SK-N-SH (cell line): ENCODE measurements at regions not wholly inside any gene's neighbourhood (a gene's known extent, or its start where the extent isn't known, plus 50 kb on each side); places are given as distances from the start of the nearest gene placed in this dataset.
A peak's percentile ranks its signal among the peaks of the same experiment; 100 is the strongest.

Source experiments
- CTCF ChIA-PET: fragments of 300-600, 350-600 bp; formaldehyde crosslinking; extraction: SDS; loops from one replicate; lab custom pipeline; 2021; lab: Yijun Ruan, JAX
- POLR2A ChIA-PET: fragments of 350-600 bp; sonication (Branson Sonifier 250); formaldehyde crosslinking; extraction: SDS; loops from one replicate; lab custom pipeline; 2020; ENCODE audit warnings: antibody characterized with exemption, inconsistent platforms; lab: Yijun Ruan, JAX
- DNase-seq: peaks from one replicate; pipeline ENCODE4 v3.0.0; 2012
- H2AFZ ChIP-seq: fragments of 200-600 bp; sonication (generic); 2 replicates; pipeline ENCODE4 v1.8.1; 2016; ENCODE audit warnings: antibody characterized with exemption, mild to moderate bottlenecking, low read depth
- H3F3A ChIP-seq: fragments of 200-600 bp; sonication (generic); replicated peaks from 2 replicates; pipeline ENCODE3; 2016; ENCODE audit warnings: antibody characterized with exemption, mild to moderate bottlenecking; ENCODE audit not compliant: insufficient read depth
- H3K27ac ChIP-seq, 2 experiments: fragments of 200-500 bp in 1 of 2; fragments of 200-600 bp in 1 of 2; sonication (Bioruptor generic) in 1 of 2; sonication (generic), shearing (Covaris generic) in 1 of 2; 2 replicates each; pipeline versions ENCODE4 v1.5.1 to v1.6.1; 2014 to 2016; ENCODE audit warnings: low read depth in 2 of 2, inconsistent platforms in 1 of 2, low read length in 1 of 2, mild to moderate bottlenecking in 1 of 2, mixed read lengths in 1 of 2
- H3K27me3 ChIP-seq: fragments of 200-600 bp; sonication (generic), shearing (Covaris generic); 2 replicates; pipeline ENCODE4 v1.6.1; 2016; ENCODE audit warnings: mixed run types; ENCODE audit not compliant: insufficient read depth
- H3K36me3 ChIP-seq, 2 experiments: fragments of 200-500 bp in 1 of 2; fragments of 200-600 bp in 1 of 2; sonication (Bioruptor generic) in 1 of 2; sonication (generic) in 1 of 2; replicated peaks in 1 of 2; 2 replicates each; pipeline versions ENCODE3 to v1.5.1; 2014 to 2016; ENCODE audit warnings: low read length in 1 of 2, mild to moderate bottlenecking in 1 of 2; ENCODE audit not compliant: insufficient read depth in 2 of 2, control insufficient read depth in 1 of 2
- H3K4me1 ChIP-seq, 2 experiments: fragments of 200-500 bp in 1 of 2; fragments of 200-600 bp in 1 of 2; sonication (Bioruptor generic) in 1 of 2; sonication (generic), shearing (Covaris generic) in 1 of 2; 2 replicates each; pipeline versions ENCODE4 v1.5.1 to v1.6.1; 2014 to 2016; ENCODE audit warnings: low read depth in 1 of 2, low read length in 1 of 2, mixed run types in 1 of 2; ENCODE audit not compliant: insufficient read depth in 2 of 2, control insufficient read depth in 1 of 2
- H3K4me2 ChIP-seq: fragments of 200-600 bp; sonication (generic), shearing (Covaris generic); 2 replicates; pipeline ENCODE4 v1.6.1; 2017; ENCODE audit warnings: mixed run types
- H3K4me3 ChIP-seq, 2 experiments: fragments of 200-500 bp in 1 of 2; fragments of 200-600 bp in 1 of 2; sonication (Bioruptor generic) in 1 of 2; sonication (generic), shearing (Covaris generic) in 1 of 2; 2 replicates each; pipeline versions ENCODE4 v1.5.1 to v1.8.1; 2014 to 2016; ENCODE audit warnings: low read depth in 2 of 2, inconsistent platforms in 1 of 2, low read length in 1 of 2, mild to moderate bottlenecking in 1 of 2, mixed read lengths in 1 of 2, moderate library complexity in 1 of 2
- H3K79me2 ChIP-seq: fragments of 200-600 bp; sonication (generic); 2 replicates; pipeline ENCODE4 v1.8.1; 2017; ENCODE audit warnings: mild to moderate bottlenecking; ENCODE audit not compliant: insufficient read depth
- H3K9ac ChIP-seq: fragments of 200-600 bp; sonication (generic); 2 replicates; pipeline ENCODE4 v1.6.1; 2017; ENCODE audit warnings: mixed run types
- H3K9me2 ChIP-seq: fragments of 200-600 bp; sonication (generic); 2 replicates; pipeline ENCODE4 v1.6.1; 2017; ENCODE audit warnings: mixed run types
- H3K9me3 ChIP-seq: fragments of 200-600 bp; sonication (generic); 2 replicates; pipeline ENCODE4 v1.6.1; 2017; ENCODE audit warnings: mixed run types, mild to moderate bottlenecking, moderate library complexity
- H4K20me1 ChIP-seq: fragments of 200-600 bp; sonication (generic); 2 replicates; pipeline ENCODE4 v1.6.1; 2017; ENCODE audit warnings: mild to moderate bottlenecking, mixed run types; ENCODE audit not compliant: insufficient read depth
- ELF1 ChIP-seq: IDR thresholded peaks from 2 replicates; pipeline ENCODE4 v1.4.0; 2012
- EP300 ChIP-seq, 2 experiments: IDR thresholded peaks; 2 replicates each; pipeline versions ENCODE4 v1.4.0 to v1.6.1; 2012; ENCODE audit warnings: borderline replicate concordance in 1 of 2, low read depth in 1 of 2, low read length in 1 of 2
- EZH2phosphoT487 ChIP-seq: fragments of 200-600 bp; sonication (generic); IDR thresholded peaks from 2 replicates; pipeline ENCODE4 v1.6.1; 2017; ENCODE audit warnings: low read depth, mixed run types, mild to moderate bottlenecking, antibody characterized with exemption, moderate library complexity, borderline replicate concordance
- FOXM1 ChIP-seq: IDR thresholded peaks from 2 replicates; pipeline ENCODE4 v1.4.0; 2012; ENCODE audit warnings: low read depth, mild to moderate bottlenecking
- JUND ChIP-seq: IDR thresholded peaks from 2 replicates; pipeline ENCODE4 v1.4.0; 2012
- MAX ChIP-seq: IDR thresholded peaks from 2 replicates; pipeline ENCODE4 v1.4.0; 2012; ENCODE audit warnings: low read depth
- MEF2A ChIP-seq: IDR thresholded peaks from 2 replicates; pipeline ENCODE4 v1.4.0; 2012; ENCODE audit warnings: low read depth, borderline replicate concordance
- NFIC ChIP-seq: IDR thresholded peaks from 2 replicates; pipeline ENCODE4 v1.4.0; 2012; ENCODE audit warnings: borderline replicate concordance
- NRF1 ChIP-seq: IDR thresholded peaks from 2 replicates; pipeline ENCODE4 v1.6.1; 2012; ENCODE audit warnings: low read depth, mild to moderate bottlenecking, low read length
- POLR2AphosphoS5 ChIP-seq: IDR thresholded peaks from 2 replicates; pipeline ENCODE4 v1.6.1; 2012; ENCODE audit warnings: low read depth, low read length
- RCOR1 ChIP-seq: fragments of 150-350 bp; IDR thresholded peaks from 2 replicates; pipeline ENCODE4 v1.6.1; 2017; ENCODE audit warnings: antibody characterized with exemption, low read length
- RFX5 ChIP-seq: IDR thresholded peaks from 2 replicates; pipeline ENCODE4 v1.6.1; 2012; ENCODE audit warnings: mild to moderate bottlenecking, improper control_type of control experiment, low read length
- SIN3A ChIP-seq: IDR thresholded peaks from 2 replicates; pipeline ENCODE4 v1.6.1; 2012; ENCODE audit warnings: low read depth, mild to moderate bottlenecking, low read length, moderate library complexity, borderline replicate concordance
- SMC3 ChIP-seq: IDR thresholded peaks from 2 replicates; pipeline ENCODE4 v1.6.1; 2012; ENCODE audit warnings: low read depth, low read length, improper control_type of control experiment
- TCF12 ChIP-seq: IDR thresholded peaks from 2 replicates; pipeline ENCODE4 v1.4.0; 2012
- USF1 ChIP-seq: IDR thresholded peaks from 2 replicates; pipeline ENCODE4 v1.4.0; 2012; ENCODE audit warnings: low read depth, borderline replicate concordance
- USF2 ChIP-seq: fragments of 150-350 bp; IDR thresholded peaks from 2 replicates; pipeline ENCODE4 v1.6.1; 2017; ENCODE audit warnings: antibody characterized with exemption, low read length, low read depth, borderline replicate concordance
- ZBTB33 ChIP-seq: IDR thresholded peaks from 2 replicates; pipeline ENCODE4 v1.4.0; 2012; ENCODE audit warnings: low read depth, borderline replicate concordance
- WGBS: methylation state at CpG from one replicate; pipeline ENCODE4 v1.1.6; 2017; ENCODE audit warnings: low lambda C conversion rate; 5-methylcytosine and 5-hydroxymethylcytosine counted together

- TF ChIP-seq USF2: no peak
- TF ChIP-seq RFX5: no peak
- no peak for TF ChIP-seq MAX
- no peak for TF ChIP-seq TCF12
- no peak for TF ChIP-seq EZH2phosphoT487
- TF ChIP-seq EP300 (IDR thresholded peaks at IDR 0.05; ENCODE audit: borderline replicate concordance in 1 of 2, low read depth in 1 of 2, low read length in 1 of 2): no peak
- no peak for TF ChIP-seq NFIC
- no peak for TF ChIP-seq NRF1
- no peak for TF ChIP-seq USF1
- no peak for TF ChIP-seq JUND
- TF ChIP-seq SIN3A: no peak
These were observed 185.4 kb downstream of the ALG10B start (continued) for GRCh38 chr12:38501991-38502390.

- Histone ChIP-seq H3K27ac (no peak overlapping the region), H3K4me2 (no peak overlapping the region), H2AFZ (no peak overlapping the region), H3K4me3 (no peak overlapping the region), H3K27me3 (no peaks in the 10 kb centered on the region), H3F3A (no peaks in the 10 kb centered on the region), H3K9me3 (no peaks in the 10 kb centered on the region), H3K9ac (no peak overlapping the region), H3K79me2 (no peaks in the 10 kb centered on the region), H3K36me3 (no peaks in the 10 kb centered on the region), H3K4me1 (no peaks in the 10 kb centered on the region)
- WGBS: 5% methylated on average over 4 of the region's 4 CpGs
- POLR2A ChIA-PET: no interaction called here
- TF ChIP-seq USF2: no peak
- TF ChIP-seq RCOR1: 0 out of 2 replicates have a peak, but pooled peaks have one; percentile 9
- TF ChIP-seq, all 33 proteins: peak for 1
- CTCF ChIA-PET: no interaction called here
- peak; percentile 1 for DNase-seq
- Histone ChIP-seq H3K9me2 (no peaks in the 10 kb centered on the region), H4K20me1 (no peaks in the 10 kb centered on the region)
These were observed 185.8 kb downstream of the ALG10B start for GRCh38 chr12:38502415-38502814.

- Histone ChIP-seq H3K36me3 (no peaks in the 10 kb centered on the region), H3K27ac (no peak overlapping the region), H3K9ac (no peak overlapping the region), H4K20me1 (no peaks in the 10 kb centered on the region), H3K4me1 (no peaks in the 10 kb centered on the region), H3K4me3 (no peak overlapping the region), H3F3A (no peaks in the 10 kb centered on the region), H3K79me2 (no peaks in the 10 kb centered on the region), H3K4me2 (no peak overlapping the region), H3K27me3 (no peaks in the 10 kb centered on the region), H3K9me3 (no peaks in the 10 kb centered on the region), H2AFZ (no peak overlapping the region), H3K9me2 (no peaks in the 10 kb centered on the region)
- ChIA-PET POLR2A (no interaction called here), CTCF (no interaction called here)
- no peak for DNase-seq
- 10% methylated on average over 5 of the region's 7 CpGs for WGBS
- TF ChIP-seq USF1 (no peak), POLR2AphosphoS5 (no peak), ZBTB33 (no peak), NFIC (no peak), SMC3 (no peak), EP300 (IDR thresholded peaks at IDR 0.05; ENCODE audit: borderline replicate concordance in 1 of 2, low read depth in 1 of 2, low read length in 1 of 2) (no peak), FOXM1 (no peak), TCF12 (no peak), MEF2A (no peak), ELF1 (no peak)
These were observed 191.3 kb downstream of the ALG10B start for GRCh38 chr12:38507839-38508238.
